ENCODE measurements at regions not wholly inside any gene's neighbourhood (a gene's known extent, or its start where the extent isn't known, plus 50 kb on each side); places are given as distances from the start of the nearest gene placed in this dataset.

DNA sequence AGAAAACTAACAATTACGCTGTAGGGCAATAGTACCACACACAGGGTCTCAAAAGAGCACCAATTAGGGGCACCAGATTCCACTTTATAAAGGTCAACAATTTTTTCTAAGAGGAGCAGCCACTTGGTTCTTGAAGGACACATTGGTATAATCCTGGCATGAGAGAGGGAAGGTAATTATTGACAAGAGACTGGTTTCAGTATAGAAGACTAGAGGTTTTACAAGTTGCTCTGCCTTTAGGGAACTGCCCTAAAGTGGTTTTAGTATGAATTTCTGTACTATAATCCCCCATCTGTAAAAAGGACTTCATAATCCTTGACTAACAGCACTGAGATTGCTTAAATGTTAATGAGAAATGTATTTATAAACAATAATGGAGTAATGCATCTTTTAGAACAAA lies 648.5 kb upstream of the PTBP2 start:
- 80% methylated on average over 1 of the region's 1 CpG for WGBS
- TF ChIP-seq POLR2AphosphoS5 (IDR thresholded peaks at IDR 0.05), result no peak
- no peak for TF ChIP-seq EP300 (IDR thresholded peaks at IDR 0.05)
- no peak for TF ChIP-seq POLR2A (IDR thresholded peaks at IDR 0.05; ENCODE audit: low read depth)
- no peak for TF ChIP-seq CTCF (IDR thresholded peaks at IDR 0.05)

GRCh38 chr1:96074422-96074821 lies 647.2 kb upstream of the PTBP2 start:
- no peak overlapping the region for H3K4me3 ChIP-seq
- H3K4me1 ChIP-seq, result peaks cover 3 to 17% (median 14%) of the 10 kb centered on the region in 4 donors
- H3K9me3 ChIP-seq, result no peaks in the 10 kb centered on the region
- intact Hi-C loops (cut with DNase I), result no loop called here
- TF ChIP-seq POLR2AphosphoS5 (IDR thresholded peaks at IDR 0.05), result no peak
- TF ChIP-seq EP300 (IDR thresholded peaks at IDR 0.05), result no peak
- TF ChIP-seq POLR2A (IDR thresholded peaks at IDR 0.05; ENCODE audit: low read depth), result no peak
- TF ChIP-seq CTCF (IDR thresholded peaks at IDR 0.05), result no peak
- DNase-seq (ENCODE audit: extremely low spot score), result no peak
- H3K36me3 ChIP-seq, result no peaks in the 10 kb centered on the region
- 40% methylated on average over 2 of the region's 2 CpGs for WGBS
- H3K27ac ChIP-seq (replicated peaks in 1 of 4), result no peak overlapping the region
- H3K27me3 ChIP-seq, result no peaks in the 10 kb centered on the region

More for the DNA sequence above, 648.5 kb upstream of the PTBP2 start:
- H3K9me3 ChIP-seq, result no peaks in the 10 kb centered on the region
- intact Hi-C loops (cut with DNase I), result no loop called here
- no peaks in the 10 kb centered on the region for H3K36me3 ChIP-seq
- no peak overlapping the region for H3K27ac ChIP-seq (replicated peaks in 1 of 4)
- H3K4me1 ChIP-seq, result peaks cover 3 to 17% (median 14%) of the 10 kb centered on the region in 4 donors
- DNase-seq (ENCODE audit: extremely low spot score), result no peak
- no peak overlapping the region for H3K4me3 ChIP-seq
- H3K27me3 ChIP-seq, result no peaks in the 10 kb centered on the region

DNA sequence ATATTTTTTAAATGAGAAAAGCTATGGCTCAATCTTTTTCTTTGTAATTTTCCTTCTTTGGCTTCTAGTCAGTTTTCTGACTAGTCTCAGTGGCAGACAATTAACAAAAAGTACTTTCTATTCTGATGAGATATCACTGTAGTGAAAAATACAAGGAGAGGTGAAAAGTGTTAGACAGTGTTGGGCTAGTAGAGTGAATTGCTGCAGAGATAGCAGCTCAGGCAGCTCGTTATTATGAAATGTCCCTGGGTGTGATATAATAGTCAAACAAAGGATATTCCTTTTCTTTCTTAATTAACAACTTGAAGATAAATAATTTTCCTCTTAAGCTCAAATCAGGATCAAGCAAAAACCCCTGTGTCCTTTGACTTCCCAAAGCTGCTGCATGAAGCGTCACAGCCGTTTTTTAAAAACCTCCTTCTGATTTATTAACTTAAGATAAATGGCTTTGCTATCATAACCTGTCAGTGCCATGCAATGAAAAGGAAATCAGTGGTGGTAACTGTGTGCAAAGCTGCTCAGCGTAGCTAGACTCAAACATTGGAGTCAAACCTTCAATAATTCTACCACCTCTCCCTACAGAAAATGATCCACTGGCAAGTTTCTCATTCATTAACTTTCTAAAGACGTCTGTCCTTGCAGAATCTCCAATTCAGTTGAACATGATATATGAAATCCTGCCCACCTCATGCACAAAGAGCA lies 646.6 kb upstream of the PTBP2 start:
- no peak for DNase-seq (ENCODE audit: extremely low spot score)
- no peak overlapping the region for H3K27ac ChIP-seq (replicated peaks in 1 of 4)
- 54% methylated on average over 5 of the region's 5 CpGs for WGBS
- intact Hi-C loops (cut with DNase I), result no loop called here
- H3K4me3 ChIP-seq, result no peak overlapping the region
- no peaks in the 10 kb centered on the region for H3K9me3 ChIP-seq
- H3K27me3 ChIP-seq, result no peaks in the 10 kb centered on the region
- H3K4me1 ChIP-seq, result peaks cover 3 to 17% (median 14%) of the 10 kb centered on the region in 4 donors
- TF ChIP-seq POLR2AphosphoS5 (IDR thresholded peaks at IDR 0.05), result no peak
- TF ChIP-seq EP300 (IDR thresholded peaks at IDR 0.05), result no peak
- TF ChIP-seq POLR2A (IDR thresholded peaks at IDR 0.05; ENCODE audit: low read depth), result no peak
- no peak for TF ChIP-seq CTCF (IDR thresholded peaks at IDR 0.05)
- H3K36me3 ChIP-seq, result no peaks in the 10 kb centered on the region

- 77% methylated on average over 4 of the region's 4 CpGs for WGBS
- Histone ChIP-seq H3K36me3 (no peaks in the 10 kb centered on the region), H3K4me3 (no peak overlapping the region), H3K27me3 (no peaks in the 10 kb centered on the region), H3K9me3 (no peaks in the 10 kb centered on the region), H3K4me1 (peaks cover 3 to 17% (median 14%) of the 10 kb centered on the region in 4 donors), H3K27ac (replicated peaks in 1 of 4) (no peak overlapping the region)
- DNase-seq (ENCODE audit: extremely low spot score), result no peak
- no peak for TF ChIP-seq EP300 (IDR thresholded peaks at IDR 0.05)
- no peak for TF ChIP-seq CTCF (IDR thresholded peaks at IDR 0.05)
- no peak for TF ChIP-seq POLR2AphosphoS5 (IDR thresholded peaks at IDR 0.05)
- no peak for TF ChIP-seq POLR2A (IDR thresholded peaks at IDR 0.05; ENCODE audit: low read depth)
- intact Hi-C loops (cut with DNase I), result no loop called here
Measured at GRCh38 chr1:96075704-96076455, 645.7 kb upstream of the PTBP2 start.
